ENCODE measurements at regions not wholly inside any gene's neighbourhood (a gene's known extent, or its start where the extent isn't known, plus 50 kb on each side); places are given as distances from the start of the nearest gene placed in this dataset.

- DNase-seq: no peak
Observed at GRCh38 chr14:101476258-101476915, 84.9 kb upstream of the DIO3 start.

GRCh38 chr14:101476916-101477553 is 84.3 kb upstream of the DIO3 start:
- DNase-seq: no peak

- no peak for DNase-seq
Observed at GRCh38 chr14:101477648-101478047, 83.6 kb upstream of the DIO3 start.

GRCh38 chr14:101478096-101478495 is 83.2 kb upstream of the DIO3 start:
- no peak for DNase-seq

- no peak for DNase-seq
Observed at GRCh38 chr14:101478796-101479410, 82.4 kb upstream of the DIO3 start.

- no peak for DNase-seq
Observed at GRCh38 chr14:101480022-101480746, 81.1 kb upstream of the DIO3 start.

DNA sequence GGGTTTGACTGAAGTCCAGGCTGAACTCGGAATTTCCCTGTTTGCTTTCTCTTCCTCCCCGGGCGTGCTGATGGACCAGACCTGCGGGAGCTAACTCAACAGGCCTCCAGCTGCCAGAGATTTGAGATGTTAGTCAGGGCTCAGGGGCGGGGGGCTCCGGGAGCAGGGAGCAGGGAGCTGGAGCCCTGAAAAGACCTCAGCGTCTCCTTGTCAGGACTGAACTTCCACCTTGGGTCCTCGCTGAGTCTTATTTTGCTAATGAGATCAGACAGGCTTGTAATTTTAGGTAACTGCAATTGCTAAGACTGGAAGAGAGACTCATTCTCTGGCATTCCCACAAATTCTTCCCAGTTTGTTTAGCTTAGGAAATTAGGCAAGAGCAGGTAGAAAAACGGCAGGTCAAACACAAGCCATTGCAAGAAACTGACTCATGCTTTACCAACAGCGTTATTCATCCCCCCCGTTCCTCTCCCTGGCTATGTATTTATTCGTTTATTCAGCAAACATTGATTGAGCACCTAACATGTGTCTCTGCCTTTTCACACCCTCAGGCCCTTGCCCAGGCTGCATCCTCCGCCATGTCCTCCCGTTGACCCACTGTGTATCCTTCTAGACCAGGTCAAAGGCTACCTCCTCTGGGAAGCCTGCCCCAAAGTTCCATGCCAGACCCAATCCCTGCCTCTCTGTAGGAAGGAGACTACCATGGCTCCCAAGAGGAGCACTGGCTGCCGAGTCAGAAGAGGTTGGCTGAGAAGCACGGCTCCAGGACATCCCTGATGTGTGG is 80.4 kb upstream of the DIO3 start:
- no peak for DNase-seq

GRCh38 chr14:101481557-101481956 is 79.7 kb upstream of the DIO3 start:
- no peak for DNase-seq

GRCh38 chr14:101482066-101482465 is 79.2 kb upstream of the DIO3 start:
- no peak for DNase-seq

- DNase-seq: no peak
Observed at GRCh38 chr14:101483829-101484228, 77.5 kb upstream of the DIO3 start.

DNA sequence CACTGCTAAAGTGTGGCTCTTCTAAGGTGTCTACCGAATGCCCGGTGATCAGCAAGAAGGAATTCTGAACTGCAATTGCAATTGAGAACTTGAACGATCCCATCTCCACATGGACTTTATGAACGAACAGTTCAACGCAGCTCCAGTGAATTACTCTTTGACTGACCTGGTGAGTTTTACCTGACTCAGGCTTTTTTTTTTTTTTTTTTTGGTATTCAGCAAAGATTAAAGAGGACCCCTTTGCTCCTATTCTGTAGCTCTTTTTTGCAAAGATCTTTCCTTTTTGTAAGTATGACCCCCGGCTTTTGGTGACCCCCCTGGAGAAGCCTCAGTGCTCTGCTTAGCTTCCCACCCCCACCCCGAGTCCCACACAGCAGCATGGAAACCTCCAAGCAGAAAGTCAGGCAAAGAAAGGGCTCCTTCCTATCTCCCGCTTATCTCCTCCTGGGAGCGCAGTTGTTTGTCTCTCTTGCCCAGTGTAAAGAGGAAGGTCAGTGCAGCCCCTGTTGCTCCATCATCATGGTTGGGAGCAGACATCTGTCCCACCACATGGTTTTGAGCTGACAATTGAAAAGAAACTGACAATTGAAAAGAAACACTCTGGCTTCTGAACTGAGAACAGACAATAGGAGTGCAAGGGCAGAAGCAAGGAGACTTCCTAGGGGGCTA is 72.1 kb upstream of the DIO3 start:
- no peak for DNase-seq

DNA sequence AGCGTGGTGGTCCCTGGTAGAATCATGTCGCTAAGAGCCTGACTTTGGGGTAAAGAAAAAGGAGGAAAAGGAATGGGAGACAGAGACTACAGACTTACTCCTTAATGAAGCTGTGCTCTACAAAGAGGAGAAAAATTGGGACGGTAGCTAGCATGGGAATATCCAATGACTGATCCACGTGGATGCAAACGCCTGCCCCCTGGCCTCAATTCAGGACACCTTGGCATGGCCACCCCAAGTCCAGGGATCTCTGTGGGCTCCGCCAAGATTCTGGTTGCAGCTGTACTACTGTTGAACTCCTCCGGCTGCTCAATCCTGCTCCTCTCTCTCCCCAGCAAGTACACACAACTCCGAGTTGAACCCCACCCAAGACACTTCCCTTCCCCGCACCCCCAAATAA is 70.5 kb upstream of the DIO3 start:
- no peak for DNase-seq

GRCh38 chr14:101491841-101492240 is 69.5 kb upstream of the DIO3 start:
- no peak for DNase-seq

DNA sequence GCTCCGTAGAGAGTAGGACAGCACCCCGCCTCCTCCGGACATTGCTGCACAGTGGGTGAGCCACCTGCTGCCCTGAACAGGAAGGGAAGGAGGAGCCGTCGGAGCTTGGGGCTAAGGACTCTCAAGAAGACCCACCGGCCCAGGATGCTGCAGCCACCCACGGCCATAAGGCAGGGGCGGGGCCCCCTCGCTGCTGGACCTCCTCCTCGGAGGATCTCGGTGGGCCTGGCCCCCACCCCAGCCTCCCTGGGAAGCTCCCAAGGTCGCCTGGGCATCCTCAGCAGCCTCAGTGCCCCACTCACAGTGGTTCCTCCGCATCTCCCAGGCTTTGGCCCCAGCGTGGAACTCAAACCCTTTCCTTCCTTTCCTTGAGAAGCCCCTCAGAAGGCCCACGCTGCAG is 68.6 kb upstream of the DIO3 start:
- no peak for DNase-seq

GRCh38 chr14:101494826-101495225 is 66.5 kb upstream of the DIO3 start:
- DNase-seq: no peak

DNA sequence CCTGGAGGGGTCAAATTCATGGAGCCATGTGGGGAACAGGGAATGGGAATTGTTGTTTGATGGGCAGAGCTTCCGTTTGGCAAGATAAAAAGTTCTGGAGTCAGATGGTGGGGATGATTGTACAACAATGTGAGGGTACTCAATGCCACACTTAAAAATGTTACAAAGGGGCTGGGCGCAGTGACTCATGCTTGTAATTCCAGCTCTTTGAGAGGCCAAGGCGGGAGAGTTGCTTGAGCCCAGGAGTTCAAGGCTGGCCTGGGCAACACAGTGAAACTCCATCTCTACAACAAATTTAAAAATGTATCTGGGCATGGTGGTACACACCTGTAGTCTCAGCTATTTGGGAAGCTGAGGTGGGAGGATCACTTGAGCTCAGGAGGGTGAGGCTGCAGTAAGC is 66.0 kb upstream of the DIO3 start:
- DNase-seq: no peak

DNA sequence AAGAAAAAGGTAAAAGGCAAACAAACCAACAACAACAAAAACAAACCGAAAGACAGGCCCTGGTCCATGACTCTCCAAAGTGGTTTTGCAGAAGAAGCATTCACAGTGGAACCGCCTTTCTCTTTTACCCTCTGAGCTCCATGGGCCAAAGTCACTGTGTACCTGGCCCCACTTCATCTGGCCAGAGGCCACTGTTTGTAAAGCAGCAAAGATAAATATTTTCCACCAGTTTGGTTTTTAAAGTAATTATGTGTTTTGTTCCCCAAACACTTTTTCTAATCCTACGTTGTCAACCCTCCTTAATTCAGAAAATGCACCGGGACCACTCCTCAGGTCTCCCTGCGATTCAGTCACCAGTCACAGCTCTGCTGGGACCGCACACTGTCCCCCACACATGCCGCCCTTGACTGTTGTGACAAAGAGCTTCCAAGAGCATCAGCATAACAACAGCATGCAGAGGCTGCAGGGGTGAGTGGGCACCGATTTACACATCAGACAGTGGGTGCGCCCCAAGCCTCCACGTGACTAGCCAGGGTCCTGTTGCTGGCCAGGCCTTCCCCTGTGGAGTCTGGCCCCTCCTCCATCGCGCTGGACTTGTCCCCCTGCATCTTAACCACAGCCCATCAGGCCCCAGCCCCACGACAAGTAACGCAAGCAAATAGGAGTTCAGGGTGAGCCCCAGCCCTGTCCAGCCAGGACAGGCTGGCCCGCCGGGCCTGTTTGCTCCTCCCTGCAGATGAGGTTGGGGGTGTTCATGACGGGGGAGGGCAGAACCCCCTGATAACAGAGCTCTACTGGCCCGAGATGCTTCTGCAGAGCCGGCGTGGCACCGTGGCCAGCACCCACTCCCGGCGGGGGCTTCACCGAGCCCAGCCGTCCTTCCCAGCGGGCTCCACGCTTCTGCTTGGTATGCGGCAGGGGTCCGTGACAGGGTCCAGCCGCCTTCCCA is 65.2 kb upstream of the DIO3 start:
- DNase-seq: no peak

DNA sequence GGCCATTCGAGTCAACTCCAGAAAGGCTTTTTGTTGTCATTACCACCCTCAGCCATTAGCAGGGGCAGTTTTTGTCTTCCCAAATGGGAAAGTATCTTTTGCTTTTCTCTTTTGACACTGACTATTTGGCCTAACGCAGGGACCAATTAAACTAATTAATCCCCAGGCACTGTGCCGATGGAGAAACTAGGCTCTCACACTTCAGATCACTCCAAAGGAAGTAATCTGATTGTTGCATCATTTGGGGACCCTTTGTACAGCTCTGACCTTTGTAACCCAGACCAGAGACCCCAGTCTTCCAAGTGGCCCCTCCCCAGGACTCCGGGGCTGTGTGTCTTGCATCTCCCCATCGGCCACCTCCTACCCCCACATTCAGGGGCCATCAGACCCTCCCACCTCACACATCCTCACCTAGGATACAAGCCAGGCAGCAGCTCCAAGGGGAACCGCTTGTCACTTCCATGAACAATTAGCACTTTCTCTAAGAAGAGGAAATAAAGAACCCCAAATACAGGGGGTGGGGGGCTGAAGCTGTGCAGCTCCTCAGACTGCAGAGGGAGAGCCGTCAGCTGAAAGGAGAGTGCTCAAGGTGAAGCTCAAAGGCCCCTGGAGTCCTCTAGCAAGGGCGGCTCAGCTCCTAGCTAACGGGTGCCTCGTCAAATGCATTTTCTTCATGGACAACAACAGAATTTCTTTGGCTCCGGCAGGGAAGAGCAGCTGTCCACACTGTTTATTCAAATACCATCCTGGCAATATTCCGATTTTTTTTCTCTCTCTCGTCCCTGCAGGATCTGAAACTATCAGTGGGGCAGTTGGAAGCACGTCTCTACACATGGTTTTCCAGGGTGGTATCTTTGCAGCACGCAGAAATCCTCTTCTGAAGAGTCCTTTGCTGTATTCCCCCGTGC is 64.3 kb upstream of the DIO3 start:
- DNase-seq: no peak

DNA sequence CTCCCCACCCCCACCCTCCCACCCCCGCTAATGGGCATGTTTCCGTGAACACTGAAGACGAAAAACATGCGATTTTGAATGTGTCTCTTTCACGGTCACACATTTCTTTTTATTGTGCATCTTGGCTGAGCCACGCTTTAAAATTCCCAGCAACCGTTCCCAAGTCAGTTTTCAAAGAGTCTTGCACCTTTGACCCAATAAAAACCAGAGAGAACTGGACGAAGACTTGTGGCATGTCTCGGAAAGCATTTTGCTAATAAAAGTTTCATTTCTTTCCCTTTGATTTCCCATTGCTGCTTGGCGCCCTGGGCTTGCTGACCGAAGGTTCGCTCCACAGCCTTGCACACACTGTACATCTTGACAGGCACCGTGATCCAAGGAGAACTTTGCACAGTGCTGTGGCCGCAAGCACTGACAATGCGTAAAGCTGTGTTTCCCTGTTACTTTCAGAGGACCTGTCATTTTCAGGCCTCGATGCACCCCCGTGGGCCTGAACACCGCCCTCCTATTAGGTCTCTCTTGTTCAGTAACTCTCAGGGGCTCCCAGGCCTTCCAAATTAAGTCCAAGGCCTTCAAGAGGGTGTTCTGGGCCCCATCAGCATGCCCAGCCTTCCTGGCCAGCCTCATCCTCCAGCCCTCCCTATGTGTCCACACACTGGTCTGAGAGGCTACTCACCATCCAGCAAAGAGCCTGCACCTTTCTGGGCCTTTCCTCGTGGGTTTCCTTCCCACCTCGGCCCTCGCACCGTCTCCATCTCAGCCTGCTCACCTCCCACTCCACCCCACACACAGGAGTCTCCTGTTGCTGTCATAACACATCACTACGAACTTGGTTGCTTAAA is 63.4 kb upstream of the DIO3 start:
- DNase-seq: no peak
